GM19452 (cell line): ENCODE measurements at regions not wholly inside any gene's neighbourhood (a gene's known extent, or its start where the extent isn't known, plus 50 kb on each side); places are given as distances from the start of the nearest gene placed in this dataset.
A peak's percentile ranks its signal among the peaks of the same experiment; 100 is the strongest.

Source experiments
- ATAC-seq: cut with Tn5 transposase; IDR thresholded peaks from one replicate; pipeline ENCODE4 v1.9.1; 2021; ENCODE audit not compliant: unreplicated experiment

DNA sequence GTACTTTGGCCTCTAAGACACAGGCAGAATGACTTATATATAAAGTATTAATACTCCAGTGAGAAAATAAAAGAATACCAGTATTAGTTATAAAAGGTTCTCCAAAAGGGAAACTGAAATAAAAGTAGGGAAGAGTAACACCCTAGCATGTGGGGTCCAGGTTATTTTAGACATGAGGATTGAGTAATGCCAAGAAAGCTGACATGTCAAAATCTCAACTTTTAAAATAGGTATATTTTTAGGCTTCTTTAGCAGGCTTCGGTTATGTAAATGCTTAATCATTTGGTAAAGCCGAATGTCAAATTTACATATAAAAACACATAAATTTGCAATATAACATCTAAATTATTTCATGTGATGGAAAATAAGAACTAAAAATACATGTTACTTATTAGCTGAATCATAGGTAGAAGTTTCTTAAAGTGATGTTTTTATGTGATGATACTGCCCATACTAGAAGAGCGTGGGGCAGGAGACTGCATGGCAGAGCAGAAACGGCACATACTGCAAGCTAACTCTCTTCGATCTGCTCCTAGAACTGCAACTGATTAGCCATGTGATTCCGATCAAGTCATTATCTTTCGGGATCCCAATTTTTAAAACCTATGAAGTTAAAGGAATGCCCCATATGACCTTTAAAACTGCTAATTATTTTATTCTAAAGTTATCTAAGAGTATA, 129.4 kb upstream of the DST start:
- ATAC-seq, result no peak

DNA sequence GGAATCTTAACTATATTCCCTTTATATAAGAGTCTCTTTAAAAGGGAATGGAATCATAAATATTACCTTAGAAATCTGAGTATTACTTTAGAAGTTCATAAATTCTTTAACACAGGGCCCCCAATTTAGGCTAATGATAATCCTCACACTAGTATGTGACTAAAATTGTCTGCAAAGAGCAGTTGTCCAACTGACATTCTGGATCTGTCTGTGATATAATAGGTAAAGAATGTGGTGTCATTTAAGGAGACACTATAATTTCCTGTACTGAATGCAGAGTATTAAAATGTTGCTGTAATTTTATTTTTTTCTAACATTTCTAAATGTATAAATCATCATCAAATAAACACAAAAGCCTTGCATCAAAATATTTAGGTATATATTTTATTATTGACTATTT, 128.5 kb upstream of the DST start:
- ATAC-seq, result no peak

DNA sequence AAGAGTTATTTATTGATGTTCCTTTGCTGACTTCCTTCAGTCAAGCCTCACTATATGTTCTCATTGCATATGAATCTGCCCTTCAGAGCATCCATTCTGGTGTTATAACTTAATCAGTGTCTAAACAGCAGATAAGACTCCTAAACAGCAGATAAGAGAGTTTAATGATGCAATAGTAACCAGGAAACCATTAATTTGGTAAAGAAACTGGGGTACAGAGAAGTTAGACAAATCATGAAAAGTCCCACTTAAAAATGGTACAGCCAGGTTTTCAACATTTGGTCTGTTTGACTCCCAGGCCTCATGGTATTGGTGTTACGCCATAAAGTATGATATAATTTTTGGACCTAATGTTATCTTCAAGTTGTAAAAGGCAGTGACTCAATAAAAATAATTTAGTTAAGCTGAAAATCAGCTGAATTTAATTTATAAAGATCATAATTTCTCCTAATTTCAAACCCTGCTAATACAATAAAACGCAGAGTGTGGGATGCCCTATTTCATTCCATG, 127.4 kb upstream of the DST start:
- no peak for ATAC-seq

DNA sequence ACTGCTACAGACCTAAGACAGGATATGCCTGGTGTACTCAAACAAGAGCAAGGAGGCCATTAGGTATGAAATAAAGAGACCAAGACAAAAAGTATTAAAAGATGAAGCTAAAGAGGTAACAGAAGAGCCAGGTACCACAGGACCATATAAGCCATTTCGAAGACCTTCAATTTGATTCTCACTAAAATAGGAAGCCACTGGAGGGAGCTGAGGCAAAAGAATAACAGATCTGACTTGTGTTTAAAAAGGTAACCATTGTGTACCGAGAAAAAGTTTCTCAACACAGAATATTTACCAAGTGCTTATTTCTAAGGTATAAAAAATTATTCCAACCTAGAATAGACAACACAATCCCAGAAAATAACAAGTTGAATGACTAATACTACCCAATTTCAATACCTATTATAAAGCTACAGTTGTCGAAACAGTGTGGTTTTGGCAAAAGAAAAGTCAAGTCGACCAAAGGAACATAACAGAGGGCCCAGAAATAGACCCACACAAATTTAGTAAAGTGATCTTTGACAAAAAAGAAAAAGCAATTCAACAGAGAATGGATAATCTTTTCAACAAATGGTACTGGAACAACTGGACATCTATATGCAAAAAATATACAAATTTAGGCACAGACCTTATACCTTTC, 125.3 kb upstream of the DST start:
- no peak for ATAC-seq

DNA sequence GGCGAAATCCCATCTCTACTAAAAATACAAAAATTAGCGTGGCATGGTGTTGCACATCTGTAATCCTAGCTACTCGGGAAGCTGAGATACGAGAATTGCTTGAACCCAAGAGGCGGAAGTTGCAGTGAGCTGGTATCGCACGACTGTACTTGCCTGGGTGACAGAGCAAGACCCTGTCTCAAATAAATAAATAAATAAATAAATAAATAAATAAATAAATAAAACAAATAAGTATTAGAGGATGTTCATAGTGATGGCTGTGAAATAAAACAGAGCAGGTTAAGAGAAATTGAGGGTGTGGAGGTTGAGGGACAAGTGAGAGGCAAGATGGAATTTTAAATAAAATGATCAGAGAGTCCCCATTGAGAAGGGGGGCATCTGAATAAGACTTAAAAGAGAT, 124.7 kb upstream of the DST start:
- no peak for ATAC-seq

DNA sequence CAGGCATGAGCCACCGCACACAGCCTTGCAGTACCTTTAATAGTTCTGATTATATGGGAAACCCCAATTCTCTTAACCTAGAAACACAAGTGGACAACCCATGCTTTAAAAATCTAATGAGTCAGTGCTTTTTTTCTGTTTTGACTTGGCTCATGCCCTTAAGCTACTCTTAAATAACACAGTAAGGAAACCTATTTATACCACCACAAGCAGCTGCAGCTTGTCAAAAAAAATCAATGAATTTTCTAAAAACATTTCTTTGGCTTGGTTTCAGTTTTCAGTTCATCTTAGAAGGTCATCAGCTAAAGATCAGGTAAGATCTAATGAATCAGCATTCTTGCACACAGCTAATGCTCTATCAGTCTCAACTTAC, 124.1 kb upstream of the DST start:
- ATAC-seq, result peak; percentile 77

DNA sequence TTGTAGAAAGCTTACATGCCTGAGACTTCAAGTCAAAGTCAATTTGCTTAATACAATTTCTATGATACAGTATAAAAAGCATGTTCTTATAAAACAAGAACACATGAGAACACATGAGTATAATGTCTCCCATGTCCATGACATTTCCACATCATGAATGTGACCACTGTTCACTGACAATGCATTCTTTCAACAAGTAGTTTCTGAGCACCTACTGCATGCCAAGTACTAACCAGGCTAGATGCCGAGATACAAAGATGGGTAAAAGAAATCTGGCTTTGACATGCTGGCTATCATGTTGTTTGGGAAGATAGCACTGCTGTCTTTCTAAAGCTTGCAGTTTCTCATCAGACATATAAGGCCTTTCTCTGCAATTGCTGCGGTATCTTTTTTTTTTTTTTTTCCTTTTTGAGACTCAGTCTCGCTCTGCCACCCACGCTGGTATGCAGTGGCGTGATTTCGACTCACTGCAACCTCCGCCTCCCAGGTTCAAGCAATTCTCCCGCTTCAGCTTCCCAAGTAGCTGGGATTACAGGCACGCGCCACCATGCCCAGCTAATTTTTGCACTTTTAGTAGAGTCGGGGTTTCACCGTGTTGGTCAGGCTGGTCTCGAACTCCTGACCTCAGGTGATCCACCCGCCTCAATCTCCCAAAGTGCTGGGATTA, 123.6 kb upstream of the DST start:
- no peak for ATAC-seq

DNA sequence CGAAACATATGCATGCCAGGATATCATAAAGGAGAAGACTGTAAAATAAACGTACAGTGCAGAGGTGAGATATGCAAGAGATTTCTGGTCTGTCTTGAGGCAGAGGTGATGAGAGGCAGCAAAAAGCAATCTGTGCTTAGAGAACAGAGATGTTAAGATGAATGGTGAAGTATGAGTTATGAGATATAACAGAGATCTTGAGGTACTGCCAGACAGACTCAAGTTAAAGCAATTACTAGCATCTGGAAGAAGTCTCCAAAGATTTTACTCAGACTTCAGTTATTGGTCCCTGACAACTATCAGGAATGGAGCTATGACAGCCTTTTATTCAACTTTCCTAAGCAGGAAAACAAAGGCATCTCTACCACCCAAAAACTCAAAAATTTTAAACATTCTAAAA, 122.8 kb upstream of the DST start:
- no peak for ATAC-seq

DNA sequence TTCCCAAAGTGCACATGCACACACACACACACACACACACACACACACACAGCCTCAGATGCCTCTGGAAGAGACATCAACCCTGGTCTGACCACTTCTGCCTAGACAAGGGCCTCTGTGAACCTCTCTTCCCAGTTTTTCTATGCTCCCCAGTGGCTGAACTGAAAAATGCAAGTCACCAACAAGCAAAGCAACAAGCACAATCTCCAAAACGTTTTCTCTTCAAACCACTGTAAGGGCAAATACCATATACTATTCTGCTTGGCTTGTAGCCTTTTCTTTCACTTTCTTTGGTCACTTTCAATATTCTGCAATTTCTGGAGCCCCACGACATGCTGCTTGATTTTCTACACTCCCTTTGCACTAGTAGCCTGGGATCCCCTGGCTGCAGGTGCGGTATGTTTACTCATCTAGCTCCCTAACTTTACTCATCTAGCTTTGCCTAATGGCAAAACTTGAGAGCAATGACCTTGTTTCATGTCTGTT, 121.4 kb upstream of the DST start:
- ATAC-seq, result peak; percentile 37

DNA sequence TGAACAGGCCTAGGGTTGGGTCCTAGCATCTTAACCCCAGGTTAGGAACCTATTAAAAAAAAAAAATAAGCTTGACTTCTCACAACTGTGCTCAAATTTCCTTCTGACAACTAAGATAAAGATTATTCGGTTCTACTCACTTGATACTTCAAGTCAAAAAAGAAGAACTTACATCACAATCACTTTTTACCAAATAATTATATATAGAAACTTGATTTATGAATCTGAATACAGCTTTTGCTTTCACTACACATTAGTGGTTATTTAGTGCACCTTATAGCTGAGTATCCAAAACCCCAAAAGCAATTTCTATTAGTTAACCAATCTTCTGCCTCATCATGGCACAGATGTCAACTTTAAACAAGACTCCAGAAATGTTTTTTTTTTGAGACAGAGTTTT, 119.0 kb upstream of the DST start:
- no peak for ATAC-seq

DNA sequence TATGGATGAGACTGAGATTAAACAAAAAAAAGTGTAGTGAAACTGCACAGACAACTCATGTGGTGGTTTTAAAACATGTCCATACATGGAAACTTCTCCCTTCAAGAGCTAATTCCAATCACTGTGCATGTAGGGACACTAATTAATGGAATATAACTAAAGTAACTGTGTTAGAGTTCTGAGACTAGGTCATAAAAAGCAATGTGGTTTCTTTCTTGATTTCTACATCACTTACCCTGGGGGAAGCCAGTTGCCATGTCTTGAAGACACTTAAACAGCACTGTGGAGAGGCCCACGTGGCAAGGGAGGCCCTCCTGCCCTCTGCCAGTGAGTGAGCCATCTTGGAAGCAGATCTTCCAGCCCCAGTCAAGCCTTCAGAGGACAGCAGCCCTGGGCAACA, 118.2 kb upstream of the DST start:
- no peak for ATAC-seq

DNA sequence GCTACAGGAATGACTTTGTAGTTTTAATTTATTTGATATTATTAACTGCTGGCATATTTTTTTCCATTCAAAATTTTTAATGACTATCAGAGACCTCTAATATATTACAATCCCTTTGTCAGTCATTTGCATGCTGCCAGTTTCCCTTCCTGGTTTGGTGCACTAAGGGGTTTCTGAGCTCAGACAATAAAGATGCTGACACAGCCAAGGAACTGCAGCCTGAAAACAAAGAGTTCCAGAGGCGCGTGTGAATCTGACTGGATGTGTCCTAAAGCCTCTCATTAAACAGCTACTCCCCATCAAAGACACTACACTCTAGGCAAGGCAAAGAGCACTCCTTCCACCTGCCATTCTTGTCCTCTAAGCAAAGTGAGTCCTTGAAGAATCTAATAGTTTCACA, 116.8 kb upstream of the DST start:
- no peak for ATAC-seq

DNA sequence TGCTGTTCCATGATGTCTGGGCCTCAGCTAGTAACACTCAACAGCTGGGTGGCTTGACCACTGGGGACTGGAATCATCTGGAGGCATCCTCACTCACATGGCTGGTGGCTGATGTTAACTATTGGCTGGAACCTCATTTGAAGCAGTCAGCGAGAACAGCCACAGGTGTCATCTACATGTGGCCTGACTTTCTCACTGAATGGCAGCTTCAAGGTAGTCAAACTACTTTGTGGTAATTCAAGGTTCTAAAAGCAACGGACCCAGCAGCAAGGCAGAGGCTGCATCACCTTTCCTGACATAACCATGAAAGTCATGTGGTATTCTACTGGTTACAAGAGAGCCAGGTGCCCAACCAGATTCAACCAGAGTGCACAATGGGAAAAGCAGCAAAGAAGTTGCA, 115.9 kb upstream of the DST start:
- ATAC-seq, result no peak

DNA sequence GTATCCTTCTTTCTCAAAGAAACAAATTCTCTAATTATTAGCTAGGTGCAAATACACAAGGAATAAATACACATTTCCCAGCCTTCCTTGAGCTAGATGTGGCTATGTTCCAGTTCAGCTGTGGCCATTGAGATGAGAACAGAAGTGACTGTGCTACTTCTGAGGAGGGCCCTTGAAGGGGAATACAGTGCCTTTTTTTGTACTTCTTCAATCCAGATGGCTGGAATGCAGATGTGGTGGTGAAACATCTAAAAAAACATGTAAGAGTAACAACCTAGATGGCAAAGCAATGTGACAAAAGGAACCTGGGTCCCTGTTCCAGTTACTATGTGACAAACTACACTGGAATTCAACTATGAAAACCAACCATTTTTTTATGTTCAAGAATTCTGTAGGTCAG, 115.4 kb upstream of the DST start:
- no peak for ATAC-seq

DNA sequence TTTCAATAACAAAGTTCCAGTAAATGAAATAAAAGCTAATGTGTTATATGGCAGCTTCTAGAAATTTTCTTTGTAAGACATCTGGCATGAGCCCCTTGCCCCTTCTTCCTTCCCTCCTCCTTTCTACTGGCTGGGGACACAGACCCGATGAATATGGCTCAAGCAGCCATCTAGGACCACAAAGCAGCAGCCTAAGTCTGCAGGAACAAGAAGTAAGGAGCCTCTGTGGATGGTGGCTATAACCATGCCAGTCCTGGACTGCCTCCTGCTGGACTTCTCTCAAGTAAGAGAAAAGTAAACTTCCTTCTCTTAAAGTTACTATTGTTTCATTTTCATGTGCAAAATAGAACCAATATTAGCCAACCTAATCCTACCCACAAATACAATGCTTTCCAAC, 114.9 kb upstream of the DST start:
- ATAC-seq, result no peak

DNA sequence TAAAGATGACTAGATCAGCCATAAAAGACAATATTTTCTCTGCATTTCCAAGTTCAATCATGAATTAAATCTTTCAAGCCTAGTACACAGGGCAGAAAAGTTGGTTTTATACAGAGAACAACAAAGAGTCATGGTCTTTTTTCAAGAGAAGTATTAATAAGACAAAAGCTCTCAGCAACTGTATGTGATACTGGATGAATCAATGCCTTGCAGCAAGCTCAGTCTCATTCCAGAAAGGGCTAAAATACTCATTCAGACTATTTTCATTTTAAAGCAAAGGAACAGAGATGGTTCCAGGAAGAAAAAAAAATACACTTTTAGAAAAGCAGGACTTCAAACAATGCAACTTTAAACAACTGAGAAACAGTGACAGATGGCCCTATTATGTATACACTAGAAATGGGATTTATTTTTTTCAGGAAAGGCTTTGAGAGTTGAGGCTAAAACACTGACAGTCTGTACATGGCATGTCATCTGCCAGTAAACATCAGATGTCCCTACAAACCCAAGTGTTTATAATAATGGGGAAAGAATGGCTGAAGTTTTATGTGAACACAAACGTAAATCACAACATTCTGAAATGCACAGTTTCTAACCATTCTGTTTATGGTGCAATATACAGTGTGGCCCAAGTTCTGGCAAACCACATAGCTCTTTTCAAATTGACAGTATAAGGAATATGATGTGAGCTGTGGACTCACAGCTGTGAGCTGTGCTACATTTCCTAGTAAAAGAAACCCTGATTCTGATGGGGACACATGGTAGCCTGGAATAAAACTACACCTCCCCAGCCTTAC, 114.3 kb upstream of the DST start:
- no peak for ATAC-seq

DNA sequence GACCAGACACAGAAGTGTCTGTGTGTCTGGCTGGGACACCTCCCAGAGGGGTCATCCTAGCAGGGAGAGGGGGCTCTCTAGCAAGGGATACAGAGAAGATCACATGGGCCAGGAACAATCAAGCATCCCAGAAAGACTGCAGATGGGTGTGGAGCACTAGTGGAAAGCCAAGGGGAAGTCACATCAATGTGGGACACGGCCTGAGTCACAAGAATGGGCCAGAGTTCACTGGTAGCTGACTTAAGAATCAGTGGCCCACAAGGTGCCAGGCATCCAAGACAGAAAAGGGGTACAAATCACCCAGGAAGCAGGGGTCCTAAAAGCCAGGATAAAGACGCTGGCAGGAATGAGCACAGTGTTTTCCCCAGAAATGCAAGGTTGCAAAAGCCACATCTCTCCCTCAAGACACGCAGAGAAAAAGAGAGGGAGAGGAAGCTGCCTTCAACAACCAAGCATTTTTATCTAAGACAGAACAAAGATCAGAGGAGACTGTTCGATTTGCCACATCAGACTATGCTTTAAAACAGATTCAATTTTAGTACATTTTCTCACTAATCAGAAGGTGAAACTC, 113.6 kb upstream of the DST start:
- no peak for ATAC-seq

DNA sequence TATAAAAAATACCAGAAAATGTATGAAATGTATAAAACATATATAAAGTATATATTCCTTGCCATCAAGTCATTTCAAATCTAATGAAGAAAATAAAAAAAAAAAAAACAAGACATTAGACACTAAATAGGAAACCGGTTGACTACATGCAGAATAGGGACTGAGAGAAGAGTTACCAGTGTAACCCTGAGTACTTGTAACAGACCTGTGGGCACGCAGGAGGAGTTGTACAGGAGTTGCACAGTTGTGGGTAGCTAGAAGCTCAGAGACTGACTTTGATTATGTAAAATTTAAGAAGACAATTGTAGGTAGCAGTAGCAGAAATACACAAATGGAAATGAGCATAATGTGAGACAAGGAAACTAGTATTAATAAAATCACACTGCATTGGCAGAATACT, 112.4 kb upstream of the DST start:
- no peak for ATAC-seq

DNA sequence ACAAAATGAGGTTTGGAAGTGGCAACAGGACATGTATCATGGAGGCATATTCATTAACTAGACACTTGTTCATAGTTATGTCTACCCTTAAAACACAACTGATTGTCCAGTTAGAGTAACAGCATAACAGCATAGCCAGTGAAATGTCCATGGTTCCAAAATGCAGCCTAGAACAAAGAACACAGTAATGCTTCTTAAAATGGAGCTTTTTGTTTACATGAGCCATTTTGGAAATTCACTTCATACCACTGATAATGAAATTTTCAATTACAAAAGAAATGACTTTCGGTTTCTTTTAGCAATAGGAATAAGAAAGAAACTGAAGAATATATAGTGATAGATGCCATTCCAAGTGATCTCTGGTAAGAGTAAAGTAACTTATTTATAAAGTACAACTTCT, 111.1 kb upstream of the DST start:
- no peak for ATAC-seq

DNA sequence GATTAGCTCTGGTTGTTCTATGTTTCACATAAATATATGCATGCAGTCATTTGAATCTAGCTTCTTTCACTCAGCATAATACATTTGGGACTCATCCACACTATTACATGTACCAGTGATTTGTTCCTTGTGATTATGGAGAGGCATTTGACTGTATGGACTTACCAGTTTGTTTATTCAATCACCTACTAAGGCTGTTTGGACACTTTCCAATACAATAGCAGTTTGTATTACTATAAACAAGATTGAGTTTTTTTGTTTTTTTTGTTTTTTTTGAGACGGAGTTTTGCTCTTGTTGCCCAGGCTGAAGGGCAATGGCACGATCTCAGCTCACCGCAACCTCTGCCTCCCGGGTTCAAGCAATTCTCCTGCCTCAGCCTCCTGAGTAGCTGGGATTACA, 109.8 kb upstream of the DST start:
- no peak for ATAC-seq

DNA sequence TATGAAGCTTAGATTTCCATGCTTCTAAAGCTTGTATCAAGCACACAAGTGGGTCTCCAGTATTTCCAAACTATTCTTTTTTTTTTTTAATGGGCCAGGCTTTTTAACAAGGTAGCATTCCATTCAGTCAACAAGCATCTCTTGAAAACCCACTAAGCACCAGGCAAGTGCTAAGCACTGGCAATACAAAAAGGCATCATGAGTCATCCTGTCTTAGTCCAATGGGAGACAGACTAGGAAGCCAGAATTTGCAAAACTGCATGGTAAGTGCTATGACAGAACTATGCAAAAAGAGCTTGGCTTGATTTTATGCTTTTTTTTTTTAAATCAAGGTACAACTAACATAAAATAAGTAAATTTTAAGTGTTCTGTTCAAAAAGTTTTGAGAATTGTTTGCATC, 109.3 kb upstream of the DST start:
- no peak for ATAC-seq
